HG02678 (cell line): ENCODE measurements at regions not wholly inside any gene's neighbourhood (a gene's known extent, or its start where the extent isn't known, plus 50 kb on each side); places are given as distances from the start of the nearest gene placed in this dataset.
A peak's percentile ranks its signal among the peaks of the same experiment; 100 is the strongest.
"Not testable (repeated sequence)": the region's sequence is repeated elsewhere in the genome, so short reads cannot be mapped to it uniquely, and the experiment has no call there.

Experiments used
- ATAC-seq: cut with Tn5 transposase; IDR thresholded peaks from one replicate; pipeline ENCODE4 v1.9.1; 2021; ENCODE audit warnings: mild to moderate bottlenecking, moderate library complexity; ENCODE audit not compliant: unreplicated experiment

DNA sequence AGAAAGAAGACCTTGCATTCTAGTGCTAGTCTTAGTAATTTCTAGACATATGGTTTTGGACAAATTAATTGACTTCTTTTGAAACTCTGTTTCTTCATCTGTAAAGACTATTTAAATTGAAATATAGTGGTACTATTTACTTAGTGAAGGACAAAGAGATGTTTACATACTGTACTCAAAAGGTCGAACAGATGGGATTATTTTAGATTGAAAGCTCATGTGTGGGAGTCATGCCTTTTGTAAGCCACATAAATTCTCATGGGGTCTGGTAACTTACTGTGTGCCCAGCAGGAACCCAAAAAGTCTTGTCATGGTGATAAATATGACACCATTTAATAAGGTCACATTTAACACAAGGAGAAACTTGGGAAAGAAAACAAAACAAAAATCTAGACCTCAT, 368.2 kb upstream of the CITED2 start:
- ATAC-seq = no peak

DNA sequence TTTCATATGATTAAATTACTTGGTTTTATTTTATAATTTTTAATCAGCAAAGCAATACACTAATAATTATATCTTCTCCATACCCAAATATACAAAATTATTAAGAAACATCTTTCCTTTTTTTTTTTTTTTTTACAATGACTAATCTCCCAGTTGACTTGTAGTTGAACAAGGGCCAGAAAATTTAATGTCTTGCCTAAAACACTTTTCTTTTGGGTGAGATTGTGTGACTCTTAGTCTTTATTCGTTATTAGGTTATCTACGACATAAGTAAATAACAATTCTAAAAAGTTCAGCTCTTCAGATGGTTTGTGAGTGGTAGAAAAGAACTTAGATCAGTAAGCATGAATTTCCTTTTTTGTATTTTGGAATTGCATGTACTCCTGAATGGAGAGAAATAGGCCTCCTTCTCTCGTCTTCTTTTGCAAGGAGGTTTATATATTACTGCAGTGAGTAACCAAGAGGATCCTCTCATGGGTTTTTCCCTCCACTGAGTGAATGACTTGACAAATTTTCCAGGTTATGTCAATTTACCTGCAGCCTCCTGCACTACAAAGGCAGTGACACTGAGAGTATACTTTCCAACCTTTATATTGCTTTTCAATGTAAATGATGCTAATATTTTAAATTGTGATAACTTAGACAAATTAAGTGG, 364.5 kb upstream of the CITED2 start:
- ATAC-seq = no peak

DNA sequence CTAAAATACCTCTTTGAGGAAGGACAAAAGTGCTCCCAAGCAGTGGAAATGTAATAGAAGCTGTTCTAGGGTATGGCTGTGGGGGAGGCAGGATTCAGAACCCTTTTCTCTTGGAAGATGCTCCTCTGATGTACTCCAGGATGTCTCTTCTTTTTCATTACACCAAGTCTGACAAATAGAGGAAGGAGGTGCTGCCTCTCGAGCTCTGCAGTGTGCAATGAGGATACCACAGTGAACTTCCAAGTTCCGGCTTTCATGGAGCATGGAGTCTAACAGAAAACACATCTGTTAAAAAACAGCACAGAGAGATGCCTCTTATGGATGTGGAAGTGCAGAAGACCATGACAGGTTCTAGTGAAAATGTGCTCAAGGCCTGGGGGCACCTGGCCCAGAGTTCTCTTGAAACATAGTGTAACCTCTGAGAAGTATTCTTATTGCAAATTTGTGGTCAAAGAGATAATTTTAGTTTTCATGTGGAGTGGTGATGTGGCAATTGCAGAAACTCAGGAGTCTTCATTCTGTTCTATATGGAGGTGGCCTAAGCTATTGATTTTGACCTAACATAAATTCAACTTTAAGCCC, 362.0 kb upstream of the CITED2 start:
- ATAC-seq = peak; percentile 67

DNA sequence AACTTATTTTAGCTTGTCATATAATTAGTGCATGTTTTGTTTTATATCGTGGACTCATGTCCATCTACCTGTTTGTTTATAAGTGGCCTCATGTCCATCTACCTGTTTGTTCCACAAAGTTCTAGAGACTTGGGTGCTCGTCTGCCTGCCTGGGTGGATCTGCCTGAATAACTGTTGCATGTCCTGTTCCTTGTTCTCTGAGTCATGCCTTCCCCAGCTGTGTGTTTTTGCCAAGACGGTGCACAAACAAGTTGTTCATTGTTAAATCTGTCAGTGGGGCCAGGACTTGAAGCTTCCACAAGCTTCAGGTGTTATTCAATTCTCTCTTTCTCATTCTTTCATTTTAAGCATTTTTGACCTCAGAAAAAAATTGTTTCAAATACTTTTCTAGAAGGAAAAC, 358.0 kb upstream of the CITED2 start:
- no peak for ATAC-seq

DNA sequence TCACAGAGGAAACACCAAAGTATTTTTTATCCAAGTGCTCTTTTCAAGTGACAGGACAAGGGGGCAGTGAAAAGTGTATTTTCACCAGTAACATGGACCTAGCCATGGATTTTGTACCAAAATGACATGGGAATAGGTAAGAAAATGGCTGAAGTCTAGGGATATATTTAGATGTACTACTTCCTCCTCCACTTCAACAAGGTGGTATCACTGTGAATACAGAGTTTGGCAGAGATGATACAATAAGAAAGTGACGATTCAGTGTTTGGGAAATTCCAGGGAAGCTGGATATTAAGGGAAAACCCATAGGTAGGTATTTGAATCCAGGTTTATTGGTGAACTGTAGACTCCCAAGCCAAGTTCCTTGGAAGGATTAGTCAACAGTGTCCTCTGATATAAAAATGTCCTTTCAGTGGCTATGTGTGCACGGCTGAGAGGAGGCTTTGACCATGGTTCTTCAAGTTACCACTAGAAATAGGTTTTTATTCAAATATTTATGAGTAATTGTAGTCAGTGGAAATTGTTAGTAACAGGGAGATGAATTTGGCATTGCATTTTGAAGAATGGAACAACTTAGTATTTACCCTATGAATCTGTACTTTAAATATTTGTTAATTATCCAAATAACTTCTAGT, 356.0 kb upstream of the CITED2 start:
- no peak for ATAC-seq

DNA sequence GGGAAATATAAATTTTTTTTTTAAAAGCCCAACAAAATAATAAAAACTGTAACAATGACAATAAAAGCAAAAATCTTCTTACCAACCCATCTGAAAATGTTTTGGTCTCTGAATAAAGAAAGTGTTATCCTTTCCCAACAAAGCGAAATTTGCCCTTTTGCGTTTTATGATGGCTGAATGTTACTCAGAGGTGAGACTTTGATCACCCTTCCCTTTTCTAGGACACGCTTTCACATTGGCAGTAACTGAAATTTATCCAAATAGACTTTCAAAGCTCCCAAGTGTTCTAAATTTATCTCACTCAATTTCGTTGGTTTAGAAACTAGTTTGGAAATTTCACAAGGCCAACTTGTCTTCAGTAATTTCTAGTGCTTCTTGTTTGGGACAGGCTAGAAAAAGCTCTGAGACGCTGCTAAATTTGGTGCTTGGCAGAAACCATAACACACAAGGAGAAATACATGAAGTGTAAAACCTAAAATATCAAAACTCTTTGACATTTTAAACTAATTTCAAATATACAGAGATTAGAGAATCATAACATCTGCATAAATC, 354.5 kb upstream of the CITED2 start:
- no peak for ATAC-seq

DNA sequence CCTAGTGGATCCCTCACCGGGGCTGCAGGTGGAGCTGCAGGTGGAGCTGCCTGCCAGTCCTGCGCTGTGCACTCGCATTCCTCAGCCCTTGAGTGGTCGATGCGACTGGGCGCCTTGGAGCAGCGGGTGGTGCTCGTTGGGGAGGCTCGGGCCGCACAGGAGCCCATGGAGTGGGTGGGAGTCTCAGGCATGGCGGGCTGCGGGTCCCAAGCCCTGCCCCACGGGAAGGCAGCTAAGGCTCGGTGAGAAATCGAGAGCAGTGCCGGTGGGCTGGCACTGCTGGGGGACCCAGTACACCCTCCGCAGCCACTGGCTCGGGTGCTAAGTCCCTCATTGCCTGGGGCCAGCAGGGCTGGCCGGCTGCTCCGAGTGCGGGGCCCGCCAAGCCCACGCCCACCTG, 351.8 kb upstream of the CITED2 start:
- ATAC-seq = not testable (repeated sequence)

DNA sequence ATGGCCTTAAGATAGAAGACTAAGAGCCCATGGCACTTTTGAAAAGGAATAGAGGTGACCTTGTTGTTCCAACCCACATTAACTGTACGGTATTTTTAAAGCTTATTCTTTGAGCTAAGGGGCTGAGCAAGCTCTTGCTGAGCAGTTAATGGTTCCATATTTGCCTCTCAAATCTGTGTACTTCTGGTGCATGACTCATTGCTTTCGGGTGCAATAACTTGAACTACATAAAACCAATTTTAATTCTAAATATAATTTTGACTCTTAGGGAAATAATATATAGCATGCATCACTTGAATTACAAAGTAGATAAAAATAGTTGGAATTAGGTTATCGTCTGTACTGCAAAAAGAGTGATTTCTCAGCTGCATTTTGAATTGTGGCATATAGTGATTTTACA, 348.1 kb upstream of the CITED2 start:
- no peak for ATAC-seq

DNA sequence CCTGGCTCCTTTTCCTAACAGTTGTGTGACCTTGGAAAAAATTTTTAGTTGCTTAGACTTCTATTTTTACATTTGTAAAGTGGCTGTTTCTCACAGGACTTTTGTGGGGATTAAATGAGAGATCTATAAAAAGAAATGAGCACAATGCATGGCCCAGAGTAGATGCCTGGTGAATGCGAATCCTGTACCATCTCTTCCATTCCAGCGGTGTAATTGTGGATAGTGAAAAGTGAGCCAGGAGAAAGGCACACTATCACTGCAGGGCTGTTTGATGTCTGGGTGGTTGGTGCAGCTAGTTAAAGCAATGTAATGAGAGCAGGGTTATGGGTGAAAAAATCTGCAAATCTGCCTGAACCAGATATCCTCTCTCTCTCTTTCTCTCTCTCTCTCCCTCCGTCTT, 347.5 kb upstream of the CITED2 start:
- ATAC-seq = no peak

DNA sequence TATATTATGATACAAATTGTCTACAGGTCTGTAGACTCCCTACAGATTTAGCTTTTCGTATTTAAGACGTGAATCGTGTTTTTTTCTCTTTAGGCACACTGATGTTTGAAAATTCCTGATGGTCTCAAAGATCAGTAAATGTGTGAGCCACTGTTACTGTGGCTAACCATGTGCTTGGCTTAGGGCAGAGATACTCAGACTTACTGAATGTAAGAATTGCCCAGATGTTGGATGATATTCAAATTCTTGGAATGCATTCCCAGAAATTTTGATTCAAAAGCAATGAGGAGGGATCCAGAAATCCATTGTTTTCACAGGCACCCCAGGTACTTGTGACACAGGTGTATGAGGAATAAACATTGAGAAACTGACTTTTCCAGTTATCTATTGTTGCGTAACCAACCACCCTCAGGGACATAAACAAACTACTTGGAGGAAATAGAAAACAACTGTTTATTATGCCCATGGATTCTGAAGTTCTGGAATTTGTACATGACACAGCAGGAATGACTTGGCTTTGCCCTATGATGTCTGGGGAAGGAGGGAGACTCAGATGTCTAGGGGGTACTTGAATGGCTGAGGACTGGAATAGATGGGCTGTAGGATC, 339.6 kb upstream of the CITED2 start:
- no peak for ATAC-seq

DNA sequence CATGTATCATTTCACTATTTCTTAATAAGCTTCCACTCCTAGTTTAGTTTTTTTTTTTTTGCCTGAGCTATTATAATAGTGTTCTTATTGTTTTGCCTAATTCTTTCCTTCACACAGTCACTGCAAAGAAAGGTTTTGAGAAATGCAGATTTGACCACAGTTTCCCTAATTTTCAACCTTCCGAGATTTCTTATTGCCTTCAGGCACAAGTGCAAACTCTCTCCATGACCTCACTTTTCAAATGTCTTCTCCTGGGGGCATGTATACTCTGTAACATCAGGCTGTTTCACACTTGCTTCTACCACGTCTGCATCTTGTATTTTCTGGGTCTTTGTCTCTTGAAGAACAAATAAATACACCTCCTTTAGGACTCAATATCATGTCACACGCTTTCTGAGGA, 339.0 kb upstream of the CITED2 start:
- ATAC-seq = no peak

DNA sequence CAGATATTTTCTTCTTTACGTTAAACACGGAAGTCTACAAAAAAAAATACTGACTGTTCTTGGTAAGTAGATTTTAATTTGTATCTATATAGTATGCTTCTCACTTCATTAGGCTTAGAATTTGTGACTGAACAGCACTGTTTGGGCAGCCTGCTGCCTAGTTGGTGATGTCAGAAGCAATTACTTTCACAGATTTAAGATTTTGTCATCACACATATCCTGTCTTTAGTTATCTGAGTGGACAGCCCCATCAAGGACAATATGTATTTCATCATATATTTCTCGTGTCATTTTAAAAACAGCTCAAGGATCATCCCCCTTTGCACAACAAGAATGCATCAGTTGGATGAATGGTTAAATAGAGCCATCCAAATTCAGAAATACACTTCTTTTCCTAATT, 338.4 kb upstream of the CITED2 start:
- no peak for ATAC-seq

DNA sequence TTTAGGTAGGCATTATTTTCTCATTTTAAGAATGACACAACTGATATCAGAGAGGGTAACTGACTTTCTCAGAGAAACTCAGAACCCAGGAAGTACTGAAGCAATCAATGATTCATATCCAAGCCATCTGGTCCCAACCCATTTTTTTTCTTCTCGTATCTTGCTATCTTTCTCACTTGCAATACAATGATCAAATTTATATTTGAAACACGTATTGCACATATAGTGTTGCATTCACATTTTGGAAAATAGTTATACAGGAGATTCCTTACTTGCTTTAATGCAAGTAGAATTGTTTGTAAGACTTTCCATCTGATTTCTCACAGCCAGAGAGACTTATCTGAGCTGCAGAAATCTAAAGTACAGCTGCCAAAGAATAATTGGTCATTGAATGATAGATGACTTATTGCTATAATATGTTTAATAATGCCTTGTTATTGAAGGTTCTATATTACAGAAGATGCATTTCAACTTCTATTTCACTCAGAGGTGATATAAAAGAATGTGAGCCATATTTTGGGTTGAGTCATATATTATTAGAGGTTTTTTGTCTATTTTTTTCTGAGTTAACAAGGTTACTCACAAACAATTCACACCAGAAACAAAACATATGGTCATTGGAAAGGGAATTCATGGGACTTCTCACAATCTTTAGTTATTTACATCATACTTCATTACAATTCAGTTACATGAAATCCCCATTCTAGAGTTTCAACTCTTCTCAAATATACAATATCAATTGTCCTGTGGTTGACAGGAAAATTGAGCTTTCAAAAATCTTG, 337.5 kb upstream of the CITED2 start:
- no peak for ATAC-seq

DNA sequence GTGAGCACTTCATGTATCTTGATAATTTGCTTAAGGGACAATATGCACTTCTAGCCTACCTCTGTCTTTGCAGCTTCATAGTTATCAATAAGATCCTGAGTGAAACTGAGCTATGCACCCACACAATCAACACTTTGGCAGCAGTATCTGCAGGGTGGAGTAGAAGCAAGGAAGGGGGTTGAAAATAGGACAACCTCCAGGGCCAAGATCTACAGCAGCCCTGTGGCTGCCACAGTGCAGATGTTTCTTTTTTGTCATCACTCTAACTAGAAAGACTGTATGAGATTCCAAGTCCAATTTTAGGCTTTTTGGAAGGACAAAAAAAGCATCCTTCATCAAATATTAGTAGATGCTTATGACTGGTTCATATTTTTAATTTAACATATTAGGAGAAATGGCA, 336.1 kb upstream of the CITED2 start:
- no peak for ATAC-seq

DNA sequence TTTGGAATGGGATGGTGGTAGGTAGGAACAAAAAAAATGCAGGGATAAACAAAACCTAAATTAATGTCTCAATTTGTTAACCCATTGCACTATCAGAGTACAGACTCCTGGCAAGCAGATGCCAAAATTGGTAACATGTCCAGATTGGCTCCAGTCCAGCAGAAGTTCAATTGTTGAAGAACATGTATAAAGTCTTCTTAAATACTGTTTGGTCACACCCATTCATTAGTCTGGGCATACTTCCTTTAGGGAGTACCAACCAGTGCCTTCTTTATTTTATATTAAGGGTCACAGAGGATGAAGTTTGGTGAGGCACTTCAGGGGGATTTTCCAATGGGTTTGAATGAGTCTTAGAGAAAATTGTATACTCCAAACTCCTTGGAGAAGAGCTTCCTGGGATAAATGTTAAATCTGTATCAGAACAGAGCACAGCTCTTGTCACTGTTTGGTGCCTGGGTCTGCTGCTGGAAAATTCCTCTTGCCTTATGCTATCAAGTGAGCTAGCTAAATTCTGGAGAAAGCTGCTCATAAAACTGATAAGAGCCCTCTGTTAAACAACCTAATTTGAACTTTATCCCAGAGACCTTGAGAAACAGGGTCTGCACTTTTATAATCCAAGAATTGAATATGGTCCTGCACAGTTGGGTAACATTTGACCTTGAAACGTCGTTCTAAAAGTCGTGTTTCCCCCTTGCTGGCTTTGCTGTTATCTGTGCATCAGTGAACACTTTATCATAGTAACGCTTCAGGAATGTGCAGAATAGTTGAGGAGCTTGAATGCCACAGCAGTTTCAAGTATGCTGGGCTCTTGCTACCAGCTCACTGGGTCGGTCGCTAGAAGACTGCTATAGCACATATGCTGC, 334.1 kb upstream of the CITED2 start:
- no peak for ATAC-seq

DNA sequence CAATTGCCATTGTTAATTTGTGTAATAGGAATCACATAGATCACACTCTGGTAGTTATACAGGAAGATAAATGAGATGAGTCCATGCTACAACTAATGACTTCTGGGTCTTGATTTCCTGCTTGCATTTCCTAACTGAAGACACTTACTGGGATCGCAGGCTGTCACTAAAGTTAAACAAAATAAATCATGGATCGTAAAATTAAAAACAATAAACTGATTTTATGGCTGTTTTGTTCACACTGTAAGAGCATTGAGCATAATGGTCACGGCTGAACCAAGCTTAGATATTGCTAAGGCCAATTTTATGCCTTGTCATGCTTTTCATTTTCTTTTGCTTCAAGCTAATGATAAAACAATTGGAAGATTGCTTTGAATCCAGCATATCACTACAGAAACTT, 332.5 kb upstream of the CITED2 start:
- no peak for ATAC-seq

DNA sequence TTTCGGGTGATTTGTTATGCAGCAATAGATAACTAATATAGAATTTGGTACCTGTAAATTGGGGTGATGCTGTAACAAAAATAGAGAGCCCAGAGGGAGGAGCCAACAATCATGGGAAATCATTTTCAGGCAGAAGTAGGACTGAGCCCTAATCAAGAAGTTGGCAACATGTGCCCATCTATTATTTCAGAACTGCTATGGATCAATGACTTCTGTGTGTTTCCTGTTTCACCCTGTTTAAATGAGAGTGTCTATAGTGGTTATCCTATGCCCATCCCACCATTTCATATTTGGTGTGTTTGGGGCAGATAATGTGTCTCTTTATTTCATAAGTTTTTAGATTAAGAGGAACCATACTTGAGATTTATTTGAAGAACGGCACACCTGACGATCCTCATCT, 330.8 kb upstream of the CITED2 start:
- no peak for ATAC-seq

DNA sequence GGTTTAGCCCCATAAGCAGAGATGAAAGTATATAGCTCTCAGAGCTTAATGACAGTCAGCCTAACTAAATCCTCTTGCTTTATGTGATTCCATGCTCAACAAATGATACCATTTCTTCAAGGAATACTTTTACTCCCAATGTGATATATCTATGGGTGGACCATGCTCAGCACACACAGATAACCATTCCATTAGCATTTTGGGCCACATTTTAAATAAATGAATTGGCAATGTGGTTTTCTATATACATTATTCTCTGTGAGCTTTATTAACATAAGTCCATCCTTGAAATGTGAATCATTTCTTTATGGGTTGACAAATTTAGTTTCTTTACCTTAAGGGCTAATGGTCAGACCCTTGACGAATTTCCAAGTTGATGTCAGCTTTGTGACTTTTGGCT, 329.3 kb upstream of the CITED2 start:
- ATAC-seq = no peak

DNA sequence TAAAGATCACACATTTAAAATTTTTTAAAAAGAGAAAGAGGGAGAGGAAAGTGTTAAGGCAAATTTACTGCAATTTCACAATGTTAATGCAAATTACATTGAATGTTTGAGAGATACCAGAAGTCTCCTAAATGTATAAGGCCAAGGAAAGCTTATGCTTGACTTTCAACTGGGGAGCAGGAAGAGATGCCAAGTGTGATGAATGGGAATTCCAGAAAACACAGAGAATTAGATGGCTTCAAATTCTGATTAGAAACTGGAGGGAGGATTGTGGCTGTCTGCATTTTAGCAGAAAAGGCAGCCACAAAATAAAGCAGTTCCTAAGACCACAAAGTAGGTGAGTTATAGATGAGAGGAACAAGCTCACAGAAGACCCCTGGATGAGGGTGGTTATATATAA, 328.3 kb upstream of the CITED2 start:
- no peak for ATAC-seq

DNA sequence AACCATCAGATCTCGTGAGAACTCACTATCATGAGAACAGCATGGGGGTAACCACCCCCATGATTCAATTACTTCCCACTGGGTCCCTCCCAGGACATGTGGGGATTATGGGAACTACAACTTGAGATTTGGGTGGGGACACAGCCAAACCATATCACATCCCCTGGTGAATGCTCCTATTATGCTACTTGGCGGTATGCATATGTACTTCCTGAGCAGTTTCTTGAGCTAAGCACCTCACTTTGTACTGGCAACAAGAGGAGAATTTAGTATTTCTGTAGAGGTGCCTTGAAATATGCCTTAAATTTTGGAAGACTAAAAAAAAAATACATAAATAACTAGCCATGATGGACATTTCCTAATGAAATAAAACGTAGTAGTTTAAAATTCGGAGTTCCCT, 327.2 kb upstream of the CITED2 start:
- ATAC-seq = no peak
